H1 (cell line): ENCODE measurements at regions not wholly inside any gene's neighbourhood (a gene's known extent, or its start where the extent isn't known, plus 50 kb on each side); places are given as distances from the start of the nearest gene placed in this dataset.

ENCODE experiments used
- ATF3 ChIP-seq: IDR thresholded peaks from 2 replicates; pipeline ENCODE4 v1.6.1; 2011; ENCODE audit warnings: low read depth, mild to moderate bottlenecking, low read length; ENCODE audit not compliant: insufficient read depth
- BRCA1 ChIP-seq: IDR thresholded peaks from 2 replicates; pipeline ENCODE4 v1.6.1; 2012; ENCODE audit warnings: low read depth, low read length, improper control_type of control experiment
- CEBPB ChIP-seq: IDR thresholded peaks from 2 replicates; pipeline ENCODE4 v1.6.1; 2012; ENCODE audit warnings: low read depth, low read length
- CHD1 ChIP-seq: IDR thresholded peaks from 2 replicates; pipeline ENCODE4 v1.6.1; 2012; ENCODE audit warnings: low read depth, low read length, improper control_type of control experiment
- CREB1 ChIP-seq: IDR thresholded peaks from 2 replicates; pipeline ENCODE4 v1.6.1; 2012; ENCODE audit warnings: inconsistent platforms
- CTCF ChIP-seq, 3 experiments: IDR thresholded peaks; 1 replicate in 2 of 3; 2 replicates in 1 of 3; pipeline versions ENCODE4 v1.5.1 to v1.6.1; 2011; ENCODE audit warnings: low read length in 3 of 3, mild to moderate bottlenecking in 3 of 3, inconsistent platforms in 2 of 3, low read depth in 1 of 3, moderate library complexity in 1 of 3; ENCODE audit not compliant: insufficient read depth in 1 of 3; ENCODE audit errors: control extremely low read depth in 1 of 3
- GABPA ChIP-seq: IDR thresholded peaks from 2 replicates; pipeline ENCODE4 v1.6.1; 2011; ENCODE audit warnings: mild to moderate bottlenecking, low read length, moderate library complexity, borderline replicate concordance; ENCODE audit not compliant: insufficient read depth
- POLR2A ChIP-seq, 2 experiments: IDR thresholded peaks; 1 replicate in 1 of 2; 2 replicates in 1 of 2; pipeline ENCODE4 v1.6.1; 2011; ENCODE audit warnings: low read depth in 2 of 2, low read length in 2 of 2, mild to moderate bottlenecking in 2 of 2; ENCODE audit errors: control extremely low read depth in 1 of 2

- TF ChIP-seq CEBPB = no peak
- TF ChIP-seq CTCF (IDR thresholded peaks at IDR 0.05; ENCODE audit: control extremely low read depth in 1 of 3, insufficient read depth in 1 of 3, low read depth in 1 of 3, low read length in 3 of 3) = no peak
- TF ChIP-seq ATF3 = no peak
- TF ChIP-seq GABPA = no peak
- TF ChIP-seq BRCA1 = no peak
- no peak for TF ChIP-seq CREB1
- no peak for TF ChIP-seq POLR2A (IDR thresholded peaks at IDR 0.05; ENCODE audit: control extremely low read depth in 1 of 2, low read depth in 2 of 2, low read length in 2 of 2)
- TF ChIP-seq CHD1 = no peak
Measured at GRCh38 chr5:118220556-118221195, 767.7 kb downstream of the DTWD2 start.
